Panc1 (cell line): ENCODE measurements at regions not wholly inside any gene's neighbourhood (a gene's known extent, or its start where the extent isn't known, plus 50 kb on each side); places are given as distances from the start of the nearest gene placed in this dataset.

ENCODE experiments used
- ATAC-seq: fragments of 200-7000 bp; cut with Tn5 transposase; 2 replicates; pipeline ENCODE4 v1.9.1; 2020; ENCODE audit warnings: mild to moderate bottlenecking, moderate library complexity
- BruUV-seq: library from RNA; stranded (reverse); fragments of 400-500 nt; replicated peaks from 2 replicates; lab custom pipeline; 2021; lab: Mats Ljungman, UMichigan
- CTCF ChIA-PET: fragments of 300-600 bp; sonication (Branson Sonifier 250); formaldehyde crosslinking; loops from one replicate; lab custom pipeline; 2022; ENCODE audit warnings: antibody characterized with exemption; lab: Charles Lee
- POLR2A ChIA-PET: fragments of 300-600 bp; sonication (Branson Sonifier 250); formaldehyde crosslinking; loops from one replicate; lab custom pipeline; 2022; ENCODE audit warnings: antibody characterized with exemption; lab: Charles Lee
- DNase-seq: peaks from one replicate; pipeline ENCODE4 v3.0.0-alpha.2; 2010; ENCODE audit warnings: low read depth, low spot score
- H3K27ac ChIP-seq: 2 replicates; pipeline ENCODE4 v1.5.1; 2011; ENCODE audit warnings: mild to moderate bottlenecking, low read length, inconsistent platforms
- H3K27me3 ChIP-seq: fragments of 200-500 bp; sonication (Bioruptor generic); 2 replicates; pipeline ENCODE4 v1.6.0; 2014; ENCODE audit warnings: low read length, inconsistent platforms; ENCODE audit not compliant: control insufficient read depth, insufficient read depth
- H3K36me3 ChIP-seq: fragments of 200-500 bp; sonication (Bioruptor generic); 2 replicates; pipeline ENCODE4 v1.5.1; 2014; ENCODE audit warnings: inconsistent platforms, mild to moderate bottlenecking, low read length, moderate library complexity; ENCODE audit not compliant: control insufficient read depth, insufficient read depth
- H3K4me1 ChIP-seq: 2 replicates; pipeline ENCODE4 v1.5.1; 2011; ENCODE audit warnings: inconsistent platforms, mild to moderate bottlenecking, low read length, moderate library complexity; ENCODE audit not compliant: control insufficient read depth, insufficient read depth
- H3K4me3 ChIP-seq, 2 experiments: 2 replicates each; pipeline ENCODE4 v1.5.1; 2011 to 2012; ENCODE audit warnings: low read depth in 2 of 2, low read length in 2 of 2, mild to moderate bottlenecking in 2 of 2, inconsistent platforms in 1 of 2, moderate library complexity in 1 of 2
- H3K9me3 ChIP-seq: fragments of 200-500 bp; sonication (Bioruptor generic); 2 replicates; pipeline ENCODE4 v1.5.1; 2014; ENCODE audit warnings: low read depth, mild to moderate bottlenecking, inconsistent platforms, low read length, moderate library complexity; ENCODE audit not compliant: control insufficient read depth, insufficient read depth
- CTCF ChIP-seq: fragments of 450-650 bp; IDR thresholded peaks from 2 replicates; pipeline ENCODE4 v1.5.1; 2017; ENCODE audit warnings: mild to moderate bottlenecking
- POLR2AphosphoS5 ChIP-seq: IDR thresholded peaks from 2 replicates; pipeline ENCODE4 v1.6.1; 2012; ENCODE audit warnings: mild to moderate bottlenecking, low read depth, low read length, moderate library complexity
- REST ChIP-seq, 2 experiments: IDR thresholded peaks; 2 replicates each; pipeline ENCODE4 v1.6.1; 2011 to 2012; ENCODE audit warnings: low read depth in 2 of 2, control low read depth in 1 of 2, low read length in 1 of 2, mild to moderate bottlenecking in 1 of 2, moderate library complexity in 1 of 2; ENCODE audit not compliant: insufficient read depth in 1 of 2
- SIN3A ChIP-seq: IDR thresholded peaks from 2 replicates; pipeline ENCODE4 v1.6.1; 2012; ENCODE audit warnings: low read depth, mild to moderate bottlenecking, low read length, moderate library complexity, borderline replicate concordance; ENCODE audit not compliant: insufficient read depth
- TCF7L2 ChIP-seq: IDR thresholded peaks from 2 replicates; pipeline ENCODE4 v1.6.1; 2011; ENCODE audit warnings: mild to moderate bottlenecking, low read depth, low read length, inconsistent platforms
- in situ Hi-C: cut with HindIII; loops from 2 replicates; pipeline ENCODE4 v1.10.0; 2016; ENCODE audit warnings: low sequenced_read_pairs, low pct_unique_long_range_greater_than_20kb
- intact Hi-C: fragments of 100-400 bp; cut with micrococcal nuclease; formaldehyde crosslinking; loops from one replicate; pipeline ENCODE4 v1.10.0; 2022; ENCODE audit not compliant: unreplicated experiment

GRCh38 chr6:153526479-153526878 lies 395.4 kb upstream of the RGS17 start:
- no peaks in the 10 kb centered on the region for H3K4me1 ChIP-seq
- DNase-seq (no peak), ATAC-seq (no peak)
- intact Hi-C loops (no loop called here), in situ Hi-C loops (no loop called here)
- H3K9me3 ChIP-seq: no peaks in the 10 kb centered on the region
- no peak for TF ChIP-seq REST (IDR thresholded peaks at IDR 0.05; ENCODE audit: insufficient read depth in 1 of 2, low read depth in 2 of 2, low read length in 1 of 2)
- no peak for TF ChIP-seq POLR2AphosphoS5
- no peak for TF ChIP-seq CTCF
- TF ChIP-seq TCF7L2: no peak
- TF ChIP-seq SIN3A: no peak
- H3K27me3 ChIP-seq: no peaks in the 10 kb centered on the region
- POLR2A ChIA-PET: no interaction called here
- no peak overlapping the region for H3K27ac ChIP-seq
- no TSS peak for BruUV-seq
- no peaks in the 10 kb centered on the region for H3K36me3 ChIP-seq
- CTCF ChIA-PET: no interaction called here
- H3K4me3 ChIP-seq: no peak overlapping the region

- DNase-seq: no peak
- TF ChIP-seq TCF7L2 (no peak), REST (IDR thresholded peaks at IDR 0.05; ENCODE audit: insufficient read depth in 1 of 2, low read depth in 2 of 2, low read length in 1 of 2) (no peak), SIN3A (no peak), POLR2AphosphoS5 (no peak), CTCF (no peak)
- in situ Hi-C loops: no loop called here
- no TSS peak for BruUV-seq
- no peaks in the 10 kb centered on the region for H3K4me1 ChIP-seq
- H3K4me3 ChIP-seq: no peak overlapping the region
- ATAC-seq: no peak
- no peaks in the 10 kb centered on the region for H3K36me3 ChIP-seq
- no peak overlapping the region for H3K27ac ChIP-seq
- no peaks in the 10 kb centered on the region for H3K27me3 ChIP-seq
- no peaks in the 10 kb centered on the region for H3K9me3 ChIP-seq
- POLR2A ChIA-PET: no interaction called here
- intact Hi-C loops: no loop called here
- CTCF ChIA-PET: no interaction called here
These were observed 394.9 kb upstream of the RGS17 start for GRCh38 chr6:153525998-153526397.
